ENCODE measurements at regions not wholly inside any gene's neighbourhood (a gene's known extent, or its start where the extent isn't known, plus 50 kb on each side); places are given as distances from the start of the nearest gene placed in this dataset.

GRCh38 chr1:118589238-118589846, 398.8 kb downstream of the TBX15 start:
- TF ChIP-seq CTCF (IDR thresholded peaks at IDR 0.05; ENCODE audit: borderline replicate concordance, extremely low read depth, low read length, poor library complexity, severe bottlenecking) (no peak), EZH2 (IDR thresholded peaks at IDR 0.05; ENCODE audit: borderline replicate concordance, low read depth, low read length, severe bottlenecking) (no peak)

Measured in DND-41 (cell line).